LNCAP (cell line): ENCODE measurements at regions not wholly inside any gene's neighbourhood (a gene's known extent, or its start where the extent isn't known, plus 50 kb on each side); places are given as distances from the start of the nearest gene placed in this dataset.

Experiments
- CTCF ChIP-seq: fragments of 450-650 bp; IDR thresholded peaks from 2 replicates; pipeline ENCODE4 v1.5.1; 2017; ENCODE audit warnings: mild to moderate bottlenecking

- peak; percentile 86 for TF ChIP-seq CTCF
Measured at GRCh38 chr1:168439456-168440375, 104.1 kb downstream of the XCL2 start.

- TF ChIP-seq CTCF: no peak
Measured at GRCh38 chr1:168438626-168439025, 105.2 kb downstream of the XCL2 start.

GRCh38 chr1:168437821-168438220 lies 106.0 kb downstream of the XCL2 start:
- no peak for TF ChIP-seq CTCF

GRCh38 chr1:168435439-168435838 lies 108.4 kb downstream of the XCL2 start:
- TF ChIP-seq CTCF: no peak

GRCh38 chr1:168433238-168433637 lies 110.6 kb downstream of the XCL2 start:
- TF ChIP-seq CTCF: no peak

GRCh38 chr1:168431882-168432281 lies 111.9 kb downstream of the XCL2 start:
- no peak for TF ChIP-seq CTCF

GRCh38 chr1:168430321-168430720 lies 113.5 kb downstream of the XCL2 start:
- no peak for TF ChIP-seq CTCF
